Right renal pelvis (tissue), 4 donors: ENCODE measurements at regions not wholly inside any gene's neighbourhood (a gene's known extent, or its start where the extent isn't known, plus 50 kb on each side); places are given as distances from the start of the nearest gene placed in this dataset.
"Not testable (repeated sequence)": the region's sequence is repeated elsewhere in the genome, so short reads cannot be mapped to it uniquely, and the experiment has no call there.

Source experiments
- DNase-seq, 4 donors: peaks; one replicate each; pipeline ENCODE4 v3.0.0-alpha.2; 2013; ENCODE audit warnings: low read depth in 4 of 4, low spot score in 3 of 4, missing footprints in 1 of 4

DNA sequence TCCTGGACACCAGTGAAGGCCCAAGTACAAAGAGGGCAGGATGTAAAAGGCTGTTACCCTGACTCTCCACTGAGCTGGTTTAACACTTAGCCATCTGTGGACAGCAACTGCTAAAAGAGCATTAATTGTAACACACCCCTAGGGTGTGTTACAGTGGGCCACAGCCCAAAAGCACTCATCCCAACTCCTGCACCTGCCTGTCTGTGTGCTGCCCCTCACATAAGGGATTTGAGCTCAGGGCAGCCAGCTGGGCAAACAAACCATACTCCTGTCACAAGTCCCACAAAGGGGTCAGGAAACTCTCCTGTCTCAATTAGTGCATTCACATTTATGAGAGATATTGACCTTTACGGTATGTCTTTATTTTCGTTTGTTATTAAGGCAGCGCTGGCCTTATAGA is 833.1 kb upstream of the NXPH2 start:
- no peak for DNase-seq

DNA sequence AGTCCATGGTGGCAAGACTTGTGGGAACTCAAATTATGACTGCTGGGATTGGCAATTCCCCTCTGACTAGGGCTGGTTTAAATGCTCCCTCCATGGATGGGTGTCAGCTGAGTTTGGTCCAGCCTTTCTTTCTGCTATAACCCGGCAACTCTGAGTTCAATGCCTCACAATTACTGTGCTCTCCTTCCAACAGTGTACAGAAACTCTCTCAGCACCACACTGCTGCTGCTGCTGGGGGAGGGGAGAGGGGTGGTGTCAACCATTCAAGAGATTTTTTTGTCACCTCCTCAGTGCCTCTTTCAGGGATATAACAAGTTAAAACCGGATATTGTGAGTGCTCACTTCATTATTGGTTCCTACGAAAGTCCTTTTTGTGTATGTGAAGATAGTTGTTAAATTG is 830.3 kb upstream of the NXPH2 start:
- DNase-seq: no peak

GRCh38 chr2:139609109-139609508 is 828.9 kb upstream of the NXPH2 start:
- DNase-seq: no peak

- DNase-seq: no peak
Observed at GRCh38 chr2:139605668-139606067, 825.5 kb upstream of the NXPH2 start.

DNA sequence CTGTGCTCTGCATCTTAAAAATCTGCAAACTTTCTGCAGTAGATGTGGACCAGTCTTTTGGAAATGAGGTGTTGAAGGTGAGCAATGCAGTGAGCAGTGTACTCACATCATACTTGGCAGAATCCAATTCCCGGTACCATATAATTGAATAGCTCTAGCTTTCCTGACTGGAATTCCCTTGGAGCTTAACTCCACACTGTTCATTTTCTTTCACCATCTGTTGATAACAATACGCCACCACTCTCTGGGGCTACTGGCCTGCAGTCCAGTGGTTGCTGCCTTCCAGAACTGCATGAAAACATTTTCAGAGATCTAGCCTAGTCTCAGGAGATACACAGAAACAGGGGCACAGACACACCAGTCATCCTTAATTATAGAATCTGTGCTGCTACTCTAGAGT is 820.0 kb upstream of the NXPH2 start:
- DNase-seq: no peak

DNA sequence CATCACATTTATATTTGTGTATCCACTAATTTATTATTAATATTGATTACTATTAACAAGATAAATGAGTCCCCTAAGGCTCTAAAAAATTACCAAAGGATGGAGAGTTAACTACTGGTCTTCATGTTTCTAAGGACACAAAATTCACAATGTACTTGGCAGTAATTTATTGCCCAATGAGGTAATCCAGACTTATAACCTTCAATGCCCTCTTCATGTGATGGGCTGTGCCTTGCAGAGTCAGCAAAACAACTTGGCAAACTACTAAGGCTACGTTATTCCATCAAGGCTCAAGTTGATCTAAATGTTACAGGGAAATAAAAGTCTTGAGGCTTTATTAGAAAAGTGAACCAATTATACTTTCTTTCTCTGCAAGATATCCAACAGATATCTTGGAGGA is 804.9 kb upstream of the NXPH2 start:
- no peak for DNase-seq

- DNase-seq: no peak
Observed at GRCh38 chr2:139574371-139574770, 794.2 kb upstream of the NXPH2 start.

GRCh38 chr2:139556789-139557188 is 776.6 kb upstream of the NXPH2 start:
- no peak for DNase-seq

DNA sequence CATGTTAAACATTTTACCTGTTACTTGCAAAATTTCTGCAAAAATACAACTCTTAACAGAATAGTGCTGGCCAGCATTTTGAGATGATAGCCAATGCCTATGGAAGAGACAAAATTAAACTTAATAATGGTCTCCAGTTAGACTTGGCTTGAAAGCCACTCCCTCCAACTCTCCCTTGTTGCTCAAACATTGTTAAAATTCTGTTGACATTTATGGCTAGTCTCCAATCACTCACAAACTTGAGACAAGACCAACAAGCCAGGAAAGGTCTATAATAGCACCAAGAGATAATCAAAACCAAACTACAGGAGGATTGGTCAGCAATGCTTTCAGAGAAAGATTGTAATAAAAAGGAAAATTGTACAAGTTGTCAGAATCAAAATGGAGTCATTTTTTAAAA is 770.7 kb upstream of the NXPH2 start:
- no peak for DNase-seq

DNA sequence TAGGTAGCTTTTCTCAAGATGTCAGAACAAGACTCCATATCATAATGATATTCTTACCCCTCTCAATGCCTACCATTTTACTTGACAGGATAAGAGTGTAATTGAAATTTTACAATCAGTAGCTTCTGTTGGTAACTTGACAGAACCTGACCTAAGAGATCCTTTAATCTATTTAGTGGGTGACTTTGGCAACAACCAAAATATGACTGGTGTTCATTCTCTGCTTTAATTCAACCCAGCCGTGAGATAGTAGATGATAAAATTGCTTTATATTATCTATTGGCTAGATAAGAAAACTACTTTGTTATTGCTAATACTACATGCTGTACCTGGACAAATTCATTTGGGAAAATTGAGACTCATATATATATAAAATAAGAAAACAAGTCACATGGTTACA is 770.2 kb upstream of the NXPH2 start:
- DNase-seq: no peak

DNA sequence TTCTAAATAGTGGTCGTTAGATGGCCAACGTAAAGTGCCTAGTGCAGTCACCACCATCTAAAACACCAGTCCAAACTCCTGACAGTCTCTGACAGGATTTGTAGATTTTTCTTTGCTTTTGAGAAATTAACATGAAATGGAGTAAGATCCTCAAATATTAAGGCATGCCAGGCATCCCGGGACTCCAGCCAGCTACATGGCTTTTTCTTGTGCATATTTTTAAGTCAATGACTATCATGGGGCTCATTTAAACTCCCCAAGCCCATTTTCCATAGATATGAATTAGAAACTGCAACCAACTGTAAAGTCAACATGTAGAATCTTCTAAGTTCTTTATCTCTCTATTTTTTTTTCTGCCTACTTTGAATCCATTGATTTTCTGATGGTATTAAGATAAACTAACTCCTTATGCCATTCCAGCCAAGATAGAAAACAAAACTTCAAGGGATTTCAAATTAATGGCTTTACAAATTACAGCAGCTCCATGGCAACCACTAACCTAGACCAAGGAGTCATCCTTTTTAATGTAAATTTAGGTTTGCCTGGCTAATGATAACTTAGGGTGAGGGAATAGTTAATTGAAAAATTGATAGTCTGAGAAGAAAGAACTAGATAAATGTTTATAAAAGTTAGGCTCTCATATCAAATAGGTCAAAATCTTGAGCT is 764.1 kb upstream of the NXPH2 start:
- no peak for DNase-seq

DNA sequence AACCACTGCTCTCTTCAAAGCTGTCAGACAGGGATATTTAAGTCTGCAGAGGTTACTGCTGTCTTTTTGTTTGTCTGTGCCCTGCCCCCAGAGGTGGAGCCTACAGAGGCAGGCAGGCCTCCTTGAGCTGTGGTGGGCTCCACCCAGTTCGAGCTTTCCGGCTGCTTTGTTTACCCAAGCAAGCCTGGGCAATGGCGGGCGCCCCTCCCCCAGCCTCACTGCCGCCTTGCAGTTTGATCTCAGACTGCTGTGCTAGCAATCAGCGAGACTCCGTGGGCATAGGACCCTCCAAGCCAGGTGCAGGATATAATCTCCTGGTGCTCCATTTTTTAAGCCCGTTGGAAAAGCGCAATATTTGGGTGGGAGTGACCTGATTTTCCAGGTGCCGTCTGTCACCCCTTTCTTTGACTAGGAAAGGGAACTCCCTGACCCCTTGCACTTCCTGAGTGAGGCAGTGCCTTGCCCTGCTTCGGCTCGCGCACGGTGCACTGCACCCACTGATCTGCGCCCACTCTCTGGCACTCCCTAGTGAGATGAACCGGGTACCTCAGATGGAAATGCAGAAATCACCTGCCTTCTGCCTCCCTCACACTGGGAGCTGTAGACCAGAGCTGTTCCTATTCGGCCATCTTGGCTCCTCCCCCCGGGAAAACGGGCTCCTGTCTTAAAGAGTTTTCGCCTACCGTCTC is 758.3 kb upstream of the NXPH2 start:
- not testable (repeated sequence) for DNase-seq

GRCh38 chr2:139529080-139529479 is 748.9 kb upstream of the NXPH2 start:
- DNase-seq: peak in 3 of 4 donors; percentile 11 to 28 (median 15)

DNA sequence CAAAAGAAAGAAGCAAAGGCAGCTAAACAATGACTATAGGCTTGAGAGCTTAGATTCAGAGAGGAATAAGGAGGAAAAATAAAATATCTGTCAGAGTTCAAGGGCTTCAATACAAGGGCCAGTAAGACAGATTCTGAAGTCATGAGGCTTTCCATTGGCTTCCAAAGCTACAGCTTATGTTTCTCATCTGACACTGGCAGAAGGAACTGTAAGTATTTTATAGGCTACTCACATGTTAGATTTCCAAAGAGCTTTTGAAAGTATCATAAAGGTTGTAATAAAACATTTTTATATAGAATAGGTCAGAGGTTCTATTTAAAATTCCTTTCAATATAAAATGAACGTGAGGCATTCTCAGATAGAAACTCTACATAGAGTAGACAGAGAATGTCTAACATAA is 746.6 kb upstream of the NXPH2 start:
- DNase-seq: peak in 2 of 4 donors; percentile 12 to 13

DNA sequence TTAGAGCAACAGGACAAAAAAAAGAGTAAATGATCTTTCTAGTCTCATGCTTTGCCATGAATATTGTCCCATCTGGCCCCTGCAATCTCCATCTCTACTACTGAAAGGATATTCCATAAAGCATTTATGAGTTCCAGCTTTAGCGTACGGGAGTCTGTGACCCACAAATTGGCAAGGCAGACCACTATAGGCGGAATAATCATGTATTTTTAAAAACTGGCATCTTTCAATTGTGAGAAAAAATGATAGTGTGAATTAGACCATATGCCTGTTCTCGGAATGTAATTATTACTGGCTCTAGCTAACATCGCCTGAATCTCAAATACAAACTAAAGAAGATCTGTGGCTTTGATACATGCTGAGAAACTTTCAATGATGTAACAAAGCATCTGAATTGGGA is 738.1 kb upstream of the NXPH2 start:
- no peak for DNase-seq

DNA sequence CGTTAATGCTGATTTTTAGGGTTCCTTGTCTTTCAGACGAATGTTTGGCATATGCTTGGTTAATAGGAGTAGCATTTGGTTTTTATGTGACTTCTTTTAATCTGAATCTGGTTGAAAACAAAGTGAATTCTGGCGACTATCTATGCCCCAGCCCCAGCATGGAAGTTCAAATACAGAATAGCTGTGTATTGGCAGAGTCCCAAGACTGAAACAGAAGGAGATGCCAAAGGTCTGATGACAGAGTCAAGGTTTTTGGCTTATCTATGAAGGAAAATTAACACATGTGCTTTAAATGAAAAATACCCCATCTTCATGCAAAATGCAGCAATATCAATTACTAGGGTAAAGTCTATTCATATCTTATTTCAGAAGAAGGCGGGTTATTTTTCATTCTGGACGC is 734.8 kb upstream of the NXPH2 start:
- no peak for DNase-seq

DNA sequence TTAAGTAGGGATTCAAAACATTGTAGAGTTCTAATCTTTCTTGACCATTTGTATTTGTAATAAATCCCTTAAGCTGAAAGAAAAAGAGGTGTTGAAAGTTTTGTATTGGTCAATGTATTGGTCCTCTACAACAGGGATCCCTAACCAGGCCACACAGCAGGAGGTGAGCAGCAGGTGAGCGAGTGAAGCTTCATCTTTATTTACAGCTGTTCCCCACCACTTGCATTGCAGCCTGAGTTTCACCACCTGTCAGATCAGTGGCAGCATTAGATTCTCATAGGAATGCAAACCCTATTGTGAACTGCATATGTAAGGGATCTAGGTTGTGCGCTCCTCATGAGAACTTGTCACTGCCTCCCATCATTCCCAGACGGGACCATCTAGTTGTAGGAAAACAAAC is 715.7 kb upstream of the NXPH2 start:
- no peak for DNase-seq

GRCh38 chr2:139492131-139492680 is 712.0 kb upstream of the NXPH2 start:
- no peak for DNase-seq

DNA sequence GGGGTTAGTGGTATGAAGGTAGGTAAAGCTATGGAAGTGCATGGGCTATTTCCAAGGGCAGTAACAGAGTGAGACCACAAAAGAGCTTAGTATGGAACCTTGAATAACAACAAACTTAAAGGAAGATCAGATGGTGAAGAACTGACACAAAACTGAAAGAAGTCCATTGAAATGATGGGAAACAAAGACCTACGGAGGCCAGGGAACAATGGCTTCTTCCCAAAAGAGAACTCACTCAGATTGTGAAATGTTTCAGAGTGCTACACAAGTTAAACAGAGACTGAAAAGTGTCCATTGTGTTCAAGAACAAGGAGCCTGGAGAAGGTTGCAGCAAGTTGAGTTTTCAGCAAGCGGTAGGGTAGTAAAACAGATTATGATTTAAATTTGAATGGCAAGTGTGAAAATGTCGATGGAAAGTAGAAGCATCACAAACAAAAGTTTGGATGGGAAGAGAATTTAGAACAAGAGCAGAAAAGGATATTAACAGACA is 700.0 kb upstream of the NXPH2 start:
- DNase-seq: no peak

DNA sequence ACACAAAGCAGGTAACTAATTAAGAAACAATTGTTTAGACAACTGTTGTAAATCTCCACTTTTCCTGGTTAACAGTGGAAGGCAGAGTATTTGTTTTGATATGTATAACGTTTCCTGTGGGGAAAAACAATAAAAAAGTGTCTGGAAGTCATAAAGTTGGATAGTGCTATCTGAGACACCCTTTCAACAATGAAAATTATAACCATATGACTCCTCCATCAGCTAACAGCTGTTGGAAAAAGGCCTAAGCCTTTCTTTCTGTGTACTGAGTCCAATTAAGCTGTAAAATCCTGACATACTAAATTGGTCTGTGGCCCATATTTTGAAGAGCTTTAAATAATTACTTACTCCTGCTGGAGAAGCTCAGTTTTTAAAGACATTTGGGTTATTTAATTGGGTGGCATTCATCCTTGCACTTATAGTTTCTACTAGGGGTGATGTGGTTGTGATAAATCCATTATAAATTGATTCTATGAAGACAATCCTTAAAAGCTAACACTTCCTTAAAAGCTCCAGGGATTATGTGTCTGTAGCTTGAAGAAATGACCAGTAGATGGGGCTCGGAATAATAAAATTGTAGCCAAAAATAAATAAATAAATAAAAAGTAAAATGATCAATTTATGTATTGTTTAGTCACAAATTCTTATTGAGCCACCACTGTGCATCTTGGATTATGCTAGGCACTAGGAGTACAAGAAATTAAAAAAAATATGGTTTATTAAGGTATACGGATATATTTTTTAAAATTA is 698.1 kb upstream of the NXPH2 start:
- DNase-seq: peak; percentile 4 to 19 (median 9)

GRCh38 chr2:139477618-139478017 is 697.4 kb upstream of the NXPH2 start:
- DNase-seq: no peak
